ENCODE measurements at regions not wholly inside any gene's neighbourhood (a gene's known extent, or its start where the extent isn't known, plus 50 kb on each side); places are given as distances from the start of the nearest gene placed in this dataset.

DNA sequence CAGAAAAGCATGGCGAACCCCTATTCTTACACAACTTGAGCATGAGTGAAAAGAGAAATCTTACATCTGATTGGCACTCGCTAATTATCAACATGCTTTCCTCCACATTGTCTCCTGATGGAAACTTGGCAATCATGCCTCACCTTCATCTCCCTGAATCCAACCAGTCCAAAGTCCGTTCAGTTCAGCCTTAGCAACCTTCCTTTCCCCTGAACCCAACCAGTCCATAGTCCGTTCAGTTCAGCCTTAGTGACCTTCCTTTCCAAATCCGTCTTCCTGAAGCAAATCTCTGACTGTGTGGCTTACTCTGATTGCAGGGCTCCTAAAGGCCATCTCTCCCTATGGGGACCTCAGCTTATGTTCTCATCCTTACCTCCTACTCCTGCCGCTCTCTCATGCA lies 538.3 kb upstream of the CLINT1 start:
- TF ChIP-seq, protein P1, sequence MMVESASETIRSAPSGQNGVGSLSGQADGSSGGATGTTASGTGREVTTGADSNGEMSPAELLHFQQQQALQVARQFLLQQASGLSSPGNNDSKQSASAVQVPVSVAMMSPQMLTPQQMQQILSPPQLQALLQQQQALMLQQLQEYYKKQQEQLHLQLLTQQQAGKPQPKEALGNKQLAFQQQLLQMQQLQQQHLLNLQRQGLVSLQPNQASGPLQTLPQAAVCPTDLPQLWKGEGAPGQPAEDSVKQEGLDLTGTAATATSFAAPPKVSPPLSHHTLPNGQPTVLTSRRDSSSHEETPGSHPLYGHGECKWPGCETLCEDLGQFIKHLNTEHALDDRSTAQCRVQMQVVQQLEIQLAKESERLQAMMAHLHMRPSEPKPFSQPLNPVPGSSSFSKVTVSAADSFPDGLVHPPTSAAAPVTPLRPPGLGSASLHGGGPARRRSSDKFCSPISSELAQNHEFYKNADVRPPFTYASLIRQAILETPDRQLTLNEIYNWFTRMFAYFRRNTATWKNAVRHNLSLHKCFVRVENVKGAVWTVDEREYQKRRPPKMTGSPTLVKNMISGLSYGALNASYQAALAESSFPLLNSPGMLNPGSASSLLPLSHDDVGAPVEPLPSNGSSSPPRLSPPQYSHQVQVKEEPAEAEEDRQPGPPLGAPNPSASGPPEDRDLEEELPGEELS (CRISPR knock-in tag; IDR thresholded peaks at IDR 0.05): no peak
- TF ChIP-seq, protein P2, sequence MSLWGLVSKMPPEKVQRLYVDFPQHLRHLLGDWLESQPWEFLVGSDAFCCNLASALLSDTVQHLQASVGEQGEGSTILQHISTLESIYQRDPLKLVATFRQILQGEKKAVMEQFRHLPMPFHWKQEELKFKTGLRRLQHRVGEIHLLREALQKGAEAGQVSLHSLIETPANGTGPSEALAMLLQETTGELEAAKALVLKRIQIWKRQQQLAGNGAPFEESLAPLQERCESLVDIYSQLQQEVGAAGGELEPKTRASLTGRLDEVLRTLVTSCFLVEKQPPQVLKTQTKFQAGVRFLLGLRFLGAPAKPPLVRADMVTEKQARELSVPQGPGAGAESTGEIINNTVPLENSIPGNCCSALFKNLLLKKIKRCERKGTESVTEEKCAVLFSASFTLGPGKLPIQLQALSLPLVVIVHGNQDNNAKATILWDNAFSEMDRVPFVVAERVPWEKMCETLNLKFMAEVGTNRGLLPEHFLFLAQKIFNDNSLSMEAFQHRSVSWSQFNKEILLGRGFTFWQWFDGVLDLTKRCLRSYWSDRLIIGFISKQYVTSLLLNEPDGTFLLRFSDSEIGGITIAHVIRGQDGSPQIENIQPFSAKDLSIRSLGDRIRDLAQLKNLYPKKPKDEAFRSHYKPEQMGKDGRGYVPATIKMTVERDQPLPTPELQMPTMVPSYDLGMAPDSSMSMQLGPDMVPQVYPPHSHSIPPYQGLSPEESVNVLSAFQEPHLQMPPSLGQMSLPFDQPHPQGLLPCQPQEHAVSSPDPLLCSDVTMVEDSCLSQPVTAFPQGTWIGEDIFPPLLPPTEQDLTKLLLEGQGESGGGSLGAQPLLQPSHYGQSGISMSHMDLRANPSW (CRISPR knock-in tag; conservative IDR thresholded peaks at IDR 0.05; ENCODE audit: low read depth): no peak
- no peak for TF ChIP-seq ELF4 (CRISPR knock-in tag; IDR thresholded peaks at IDR 0.05; ENCODE audit: low read depth)
- TF ChIP-seq TCF7 (CRISPR knock-in tag; IDR thresholded peaks at IDR 0.05; ENCODE audit: low read depth): no peak
- TF ChIP-seq, protein P3, sequence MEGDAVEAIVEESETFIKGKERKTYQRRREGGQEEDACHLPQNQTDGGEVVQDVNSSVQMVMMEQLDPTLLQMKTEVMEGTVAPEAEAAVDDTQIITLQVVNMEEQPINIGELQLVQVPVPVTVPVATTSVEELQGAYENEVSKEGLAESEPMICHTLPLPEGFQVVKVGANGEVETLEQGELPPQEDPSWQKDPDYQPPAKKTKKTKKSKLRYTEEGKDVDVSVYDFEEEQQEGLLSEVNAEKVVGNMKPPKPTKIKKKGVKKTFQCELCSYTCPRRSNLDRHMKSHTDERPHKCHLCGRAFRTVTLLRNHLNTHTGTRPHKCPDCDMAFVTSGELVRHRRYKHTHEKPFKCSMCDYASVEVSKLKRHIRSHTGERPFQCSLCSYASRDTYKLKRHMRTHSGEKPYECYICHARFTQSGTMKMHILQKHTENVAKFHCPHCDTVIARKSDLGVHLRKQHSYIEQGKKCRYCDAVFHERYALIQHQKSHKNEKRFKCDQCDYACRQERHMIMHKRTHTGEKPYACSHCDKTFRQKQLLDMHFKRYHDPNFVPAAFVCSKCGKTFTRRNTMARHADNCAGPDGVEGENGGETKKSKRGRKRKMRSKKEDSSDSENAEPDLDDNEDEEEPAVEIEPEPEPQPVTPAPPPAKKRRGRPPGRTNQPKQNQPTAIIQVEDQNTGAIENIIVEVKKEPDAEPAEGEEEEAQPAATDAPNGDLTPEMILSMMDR (IDR thresholded peaks at IDR 0.05): no peak
- TF ChIP-seq CREB1 (CRISPR knock-in tag; IDR thresholded peaks at IDR 0.05): no peak
- TF ChIP-seq, protein P4, sequence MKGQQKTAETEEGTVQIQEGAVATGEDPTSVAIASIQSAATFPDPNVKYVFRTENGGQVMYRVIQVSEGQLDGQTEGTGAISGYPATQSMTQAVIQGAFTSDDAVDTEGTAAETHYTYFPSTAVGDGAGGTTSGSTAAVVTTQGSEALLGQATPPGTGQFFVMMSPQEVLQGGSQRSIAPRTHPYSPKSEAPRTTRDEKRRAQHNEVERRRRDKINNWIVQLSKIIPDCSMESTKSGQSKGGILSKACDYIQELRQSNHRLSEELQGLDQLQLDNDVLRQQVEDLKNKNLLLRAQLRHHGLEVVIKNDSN (CRISPR knock-in tag; IDR thresholded peaks at IDR 0.05): no peak
- no peak for TF ChIP-seq JUN (CRISPR knock-in tag; IDR thresholded peaks at IDR 0.05)
- no peak for TF ChIP-seq MYBL2 (CRISPR knock-in tag; IDR thresholded peaks at IDR 0.05)
- TF ChIP-seq RELA (CRISPR knock-in tag; IDR thresholded peaks at IDR 0.05; ENCODE audit: borderline replicate concordance): no peak
- no peak for TF ChIP-seq NR2C2 (CRISPR knock-in tag; IDR thresholded peaks at IDR 0.05)
- TF ChIP-seq CREM (CRISPR knock-in tag; IDR thresholded peaks at IDR 0.05): no peak
- TF ChIP-seq PRRX2 (CRISPR knock-in tag; IDR thresholded peaks at IDR 0.05): no peak
- TF ChIP-seq, protein P5, sequence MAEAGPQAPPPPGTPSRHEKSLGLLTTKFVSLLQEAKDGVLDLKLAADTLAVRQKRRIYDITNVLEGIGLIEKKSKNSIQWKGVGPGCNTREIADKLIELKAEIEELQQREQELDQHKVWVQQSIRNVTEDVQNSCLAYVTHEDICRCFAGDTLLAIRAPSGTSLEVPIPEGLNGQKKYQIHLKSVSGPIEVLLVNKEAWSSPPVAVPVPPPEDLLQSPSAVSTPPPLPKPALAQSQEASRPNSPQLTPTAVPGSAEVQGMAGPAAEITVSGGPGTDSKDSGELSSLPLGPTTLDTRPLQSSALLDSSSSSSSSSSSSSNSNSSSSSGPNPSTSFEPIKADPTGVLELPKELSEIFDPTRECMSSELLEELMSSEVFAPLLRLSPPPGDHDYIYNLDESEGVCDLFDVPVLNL (CRISPR knock-in tag; IDR thresholded peaks at IDR 0.05; ENCODE audit: borderline replicate concordance, low read depth): no peak

All from WTC11 (cell line).